Stimulated activated CD8-positive, alpha-beta memory T cell treated with anti-CD3 and anti-CD28 coated beads, Interleukin-4, amount 100 ng/mL, for 1 hour (primary cell): ENCODE measurements at regions not wholly inside any gene's neighbourhood (a gene's known extent, or its start where the extent isn't known, plus 50 kb on each side); places are given as distances from the start of the nearest gene placed in this dataset.

Experiments used
- DNase-seq, 2 donors: peaks; one replicate each; pipeline ENCODE4 v3.0.0-alpha.2; 2020; ENCODE audit warnings: low read depth in 2 of 2, low spot score in 1 of 2

GRCh38 chr16:72355561-72355960 is 183.6 kb upstream of the PMFBP1 start:
- DNase-seq, result no peak

DNA sequence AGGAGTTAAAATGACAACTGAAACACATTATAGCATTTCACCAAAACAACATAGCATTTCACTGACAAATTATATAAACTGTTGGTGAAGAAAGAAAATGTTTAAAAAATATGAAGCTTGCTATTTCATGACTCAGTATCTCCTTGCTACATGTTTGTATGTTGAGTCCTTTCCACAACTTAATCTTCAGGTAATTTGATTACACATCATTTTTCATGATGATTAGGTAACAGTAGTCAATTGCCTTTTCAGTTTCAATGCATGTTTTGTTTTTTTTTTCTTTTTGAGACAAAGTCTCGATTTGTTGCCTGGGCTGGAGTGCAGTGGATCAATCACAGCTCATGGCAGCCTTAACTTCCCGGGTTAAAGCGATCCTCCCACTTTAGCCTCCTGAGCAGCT is 177.8 kb upstream of the PMFBP1 start:
- no peak for DNase-seq

DNA sequence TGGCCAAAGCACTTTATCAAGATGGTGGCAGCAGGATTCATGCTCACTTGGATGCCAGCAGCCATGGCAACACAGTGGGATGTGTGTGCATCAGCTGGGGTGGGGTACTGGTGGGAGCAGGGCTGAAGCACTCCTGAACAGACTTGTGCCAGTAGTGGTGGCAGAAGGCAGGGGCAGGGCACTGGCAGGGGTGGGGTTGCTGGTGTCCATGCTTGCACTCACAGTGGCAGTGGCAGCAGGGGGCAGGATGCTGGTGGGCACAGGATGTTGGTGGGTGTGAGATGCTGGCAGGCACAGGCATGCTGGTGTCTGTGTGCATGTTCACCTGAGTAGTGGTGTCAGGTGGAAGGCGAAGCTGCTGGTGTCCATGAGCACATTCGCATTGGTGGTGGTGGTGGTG is 161.0 kb upstream of the PMFBP1 start:
- DNase-seq, result no peak

- no peak for DNase-seq
Observed at GRCh38 chr16:72324578-72324977, 152.6 kb upstream of the PMFBP1 start.

DNA sequence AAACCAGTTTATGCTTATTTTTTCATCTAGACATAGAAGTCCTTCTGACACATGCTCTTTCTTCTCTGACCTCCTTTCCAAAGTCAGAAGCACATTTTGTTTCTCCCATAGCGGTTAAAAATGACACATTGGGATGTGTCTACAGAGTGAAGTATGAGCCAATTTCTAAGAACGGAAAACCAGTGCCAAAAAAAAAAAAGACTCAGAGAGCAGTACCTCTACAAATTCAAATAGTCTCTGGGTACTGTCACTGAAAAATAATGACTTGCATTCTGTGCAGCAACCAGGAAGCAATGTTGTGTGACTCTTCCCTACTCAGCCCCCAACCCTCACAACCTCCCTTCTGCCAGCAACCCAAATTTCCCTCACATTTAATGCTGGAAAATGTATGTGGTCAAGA is 145.5 kb upstream of the PMFBP1 start:
- no peak for DNase-seq

DNA sequence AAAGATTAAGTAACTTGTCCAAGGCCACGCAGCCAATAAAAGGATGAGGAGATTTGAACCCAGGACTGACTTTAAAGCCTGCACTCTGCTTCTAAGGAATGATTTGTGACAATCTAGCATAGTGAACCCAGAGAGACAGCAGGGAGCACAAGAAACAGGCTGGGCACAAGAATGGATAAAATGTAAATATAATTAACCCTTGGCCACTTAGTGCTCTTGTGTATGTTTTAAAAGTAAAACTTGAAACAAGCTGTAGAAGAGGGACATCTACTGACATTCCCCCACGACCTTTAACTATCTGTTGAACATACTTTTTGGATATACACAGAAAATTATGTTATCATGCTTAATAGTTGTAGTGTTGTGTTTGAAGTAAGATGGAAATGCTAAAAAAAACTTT is 141.9 kb upstream of the PMFBP1 start:
- no peak for DNase-seq

DNA sequence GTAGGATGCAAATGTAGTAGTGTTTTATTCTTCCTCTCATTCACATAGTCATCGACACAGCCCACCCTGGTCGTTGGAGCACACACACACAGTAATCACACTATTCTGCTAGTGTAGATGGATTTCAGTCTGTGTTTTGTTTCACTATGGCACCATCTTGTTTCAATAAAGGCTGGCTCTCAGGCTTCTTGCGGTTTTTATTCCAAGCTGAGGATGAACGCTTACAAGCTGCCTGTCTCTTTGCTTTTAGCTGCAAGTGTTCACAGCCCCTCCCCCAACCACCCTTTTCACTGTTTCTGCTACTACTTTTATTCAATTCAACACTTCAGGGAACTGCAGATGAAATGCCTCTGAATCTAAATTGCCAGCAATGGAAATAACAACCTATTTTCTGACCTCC is 140.9 kb upstream of the PMFBP1 start:
- DNase-seq, result no peak

- DNase-seq, result no peak
Observed at GRCh38 chr16:72311426-72311825, 139.5 kb upstream of the PMFBP1 start.

DNA sequence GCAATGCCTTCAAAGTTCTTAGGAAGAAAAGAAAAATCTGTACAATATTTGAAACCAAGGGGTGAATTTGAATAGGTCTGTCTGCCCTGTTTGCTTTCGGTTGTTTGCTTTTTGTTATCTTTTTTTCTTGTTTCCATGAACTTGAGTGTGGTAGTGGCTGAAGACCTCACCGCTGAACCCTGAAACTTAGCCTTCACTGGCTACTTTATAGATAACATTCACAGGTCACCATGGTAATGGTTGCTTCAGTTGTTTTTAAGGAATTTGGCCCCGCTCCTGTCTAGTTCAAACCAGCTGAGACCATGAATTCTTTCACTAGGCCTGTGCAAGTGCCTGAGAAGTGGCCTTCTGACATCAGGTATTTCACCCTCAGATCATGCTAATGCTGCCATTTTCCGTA is 137.0 kb upstream of the PMFBP1 start:
- DNase-seq, result no peak

DNA sequence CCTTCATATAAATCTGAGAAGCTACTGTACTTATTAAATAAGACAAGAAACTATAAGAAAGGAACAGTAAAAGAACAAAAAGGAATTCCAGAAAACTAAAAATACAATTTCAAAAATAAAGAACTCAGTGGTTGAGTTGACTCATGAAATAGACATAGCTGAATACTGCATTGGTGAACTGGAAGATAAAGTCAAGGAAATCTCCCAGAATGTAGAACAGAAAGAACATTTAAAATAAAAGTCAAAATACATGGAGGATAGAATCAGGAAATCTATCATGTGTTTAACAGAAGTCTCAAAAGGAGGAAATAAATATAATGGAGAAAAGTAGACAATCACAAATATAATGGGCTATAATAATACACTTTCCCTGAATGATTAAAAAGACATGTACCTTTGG is 136.4 kb upstream of the PMFBP1 start:
- DNase-seq, result no peak

DNA sequence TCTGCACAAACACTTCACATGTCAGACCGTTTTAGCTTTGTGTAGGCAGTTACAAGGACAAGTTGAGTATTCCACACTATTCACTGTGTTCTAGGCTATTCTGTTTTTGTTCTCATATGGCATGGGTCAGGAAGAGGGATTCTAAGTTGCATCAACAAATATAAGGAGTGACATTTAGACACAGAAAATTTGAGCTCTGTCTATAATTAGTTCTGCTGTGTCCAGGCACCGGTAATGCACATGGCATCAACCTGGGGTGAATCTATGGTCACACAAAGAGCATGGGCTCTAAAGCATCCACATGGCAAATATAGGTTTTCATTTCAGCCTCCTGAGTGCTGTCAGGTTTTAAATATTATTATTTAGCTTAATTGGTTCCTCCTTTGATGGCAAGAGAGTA is 130.4 kb upstream of the PMFBP1 start:
- DNase-seq, result no peak

DNA sequence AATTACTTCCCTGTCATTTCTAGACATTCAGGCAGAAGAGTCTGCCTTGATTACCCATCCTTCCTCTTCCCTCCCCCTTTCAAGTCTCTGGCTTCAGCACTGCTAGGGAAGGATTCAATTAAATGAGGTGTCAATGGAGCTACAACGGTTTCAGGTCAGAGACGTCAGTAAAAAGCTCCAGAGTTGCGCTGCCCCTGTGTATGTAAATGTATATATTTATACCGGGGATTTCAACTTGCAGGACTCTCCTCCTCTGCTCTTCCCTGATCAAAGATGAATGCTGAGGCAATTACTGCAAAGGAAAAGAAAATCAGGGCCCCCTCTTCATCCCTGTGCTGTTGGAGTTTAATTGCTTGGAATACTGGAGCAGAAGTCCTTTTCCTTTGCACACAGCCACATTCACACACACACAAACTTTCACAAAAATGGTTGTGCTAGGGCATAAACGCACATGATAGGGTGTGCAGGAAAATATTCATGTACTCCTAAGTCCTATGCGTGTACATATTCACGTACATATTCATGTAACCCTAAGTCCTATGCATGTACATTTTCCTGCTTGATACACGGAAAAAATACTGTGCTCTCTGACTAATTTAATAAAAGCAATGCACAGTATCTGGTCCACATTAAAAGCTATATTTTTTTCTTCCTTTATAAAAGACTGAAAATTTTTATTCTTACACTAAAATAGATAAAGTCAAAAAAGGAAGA is 129.7 kb upstream of the PMFBP1 start:
- no peak for DNase-seq

- no peak for DNase-seq
Observed at GRCh38 chr16:72300892-72301291, 128.9 kb upstream of the PMFBP1 start.

DNA sequence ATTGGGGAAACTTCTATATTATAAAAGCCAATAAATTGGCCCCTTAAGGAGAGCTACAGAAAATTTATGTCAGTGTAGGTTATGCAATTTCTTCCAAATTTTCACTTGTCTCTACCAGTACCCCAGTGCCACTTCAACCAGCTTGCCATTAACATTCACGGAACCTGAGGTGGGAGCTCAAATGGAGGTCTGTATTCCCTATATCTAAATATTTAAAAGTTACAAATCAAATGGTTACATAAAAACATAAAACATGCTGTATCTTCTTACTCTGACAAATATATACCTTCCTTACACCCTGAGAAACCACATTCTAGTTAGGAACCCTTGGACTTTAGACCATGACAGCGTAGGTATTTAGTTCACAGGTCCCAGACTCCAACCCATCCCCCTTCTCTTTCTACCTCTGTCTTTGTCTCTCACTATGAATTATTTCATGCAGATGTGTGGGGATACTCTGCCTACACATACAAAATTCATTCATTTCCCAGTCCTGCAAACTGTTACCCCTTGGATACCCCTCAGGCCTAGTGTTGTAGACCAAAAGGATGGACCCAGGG is 127.8 kb upstream of the PMFBP1 start:
- DNase-seq, result no peak

GRCh38 chr16:72298961-72299360 is 127.0 kb upstream of the PMFBP1 start:
- no peak for DNase-seq

- no peak for DNase-seq
Observed at GRCh38 chr16:72295914-72296313, 124.0 kb upstream of the PMFBP1 start.

- no peak for DNase-seq
Observed at GRCh38 chr16:72291531-72291981, 119.6 kb upstream of the PMFBP1 start.

DNA sequence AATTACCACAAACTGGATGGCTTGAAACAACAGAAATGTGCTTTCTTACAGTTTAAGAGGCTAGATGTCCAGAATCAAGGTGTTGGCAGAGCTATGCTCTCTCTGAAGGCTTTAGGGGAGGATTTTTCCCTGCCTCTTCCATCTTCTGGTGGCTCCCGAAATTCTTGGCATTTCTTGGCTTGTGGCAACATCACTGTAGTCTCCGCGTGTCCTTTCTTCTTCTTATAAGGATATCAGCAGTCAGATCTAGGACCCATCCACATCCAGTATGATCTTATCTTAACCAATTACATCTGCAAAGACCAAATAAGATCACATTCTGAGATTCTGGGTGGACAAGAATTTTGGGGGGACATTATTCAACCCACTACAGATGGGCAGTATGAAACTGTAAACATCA is 119.2 kb upstream of the PMFBP1 start:
- no peak for DNase-seq

DNA sequence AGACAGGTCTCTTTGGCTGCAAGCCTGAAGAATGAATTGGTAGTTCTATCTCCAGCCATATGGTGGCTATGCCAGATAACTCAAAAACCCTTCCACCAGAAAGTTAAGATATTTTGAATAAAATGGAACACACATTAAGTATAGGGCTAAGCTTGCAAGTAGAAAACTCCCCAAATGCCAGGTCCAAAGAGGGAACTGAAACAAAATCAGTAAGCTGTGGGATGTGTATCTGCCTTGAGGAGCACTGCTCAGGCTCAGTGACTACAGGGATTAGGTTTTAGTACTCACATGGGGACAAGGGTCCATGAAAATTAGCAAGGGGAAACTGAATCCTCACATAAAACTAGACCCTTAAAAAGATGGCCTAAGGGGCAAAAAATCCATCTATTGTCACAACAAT is 115.7 kb upstream of the PMFBP1 start:
- no peak for DNase-seq

- no peak for DNase-seq
Observed at GRCh38 chr16:72286936-72287620, 115.1 kb upstream of the PMFBP1 start.

- no peak for DNase-seq
Observed at GRCh38 chr16:72285728-72286127, 113.8 kb upstream of the PMFBP1 start.

DNA sequence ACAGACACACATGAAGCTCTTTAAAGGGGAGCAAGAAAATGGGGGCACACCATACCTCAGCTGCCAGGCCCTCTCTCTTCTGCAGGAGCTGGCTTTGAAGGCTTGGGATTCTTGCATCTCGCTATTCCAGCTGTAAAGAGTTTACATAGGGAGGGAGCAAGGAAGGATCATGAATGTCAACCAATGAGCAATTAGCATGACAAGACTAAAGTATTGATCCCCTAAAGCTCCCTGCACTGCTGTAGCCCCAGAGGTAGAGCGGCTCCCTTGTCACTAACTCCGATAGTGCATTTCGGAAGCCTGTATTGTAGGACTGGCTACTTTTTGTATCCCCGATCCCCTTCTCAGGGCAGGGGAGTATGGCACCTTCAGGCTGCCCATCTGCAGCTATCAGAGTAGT is 113.4 kb upstream of the PMFBP1 start:
- no peak for DNase-seq
